ENCODE measurements at regions not wholly inside any gene's neighbourhood (a gene's known extent, or its start where the extent isn't known, plus 50 kb on each side); places are given as distances from the start of the nearest gene placed in this dataset.

GRCh38 chr9:107190061-107190935 lies 92.8 kb upstream of the RAD23B start:
- ATAC-seq (ENCODE audit: insufficient read depth, low FRiP score) = no peak
- H3K4me3 ChIP-seq = no peak overlapping the region
- H3K4me1 ChIP-seq (ENCODE audit: control insufficient read depth in 5 of 5, insufficient read depth in 5 of 5, low read length in 5 of 5) = no peaks in the 10 kb centered on the region
- no peaks in the 10 kb centered on the region for H3K27me3 ChIP-seq (ENCODE audit: control insufficient read depth in 3 of 3, insufficient read depth in 3 of 3, low read length in 2 of 3)
- DNase-seq = no peak
- no peak overlapping the region for H3K9ac ChIP-seq (ENCODE audit: insufficient read depth in 1 of 2, low read length in 2 of 2)
- H3K36me3 ChIP-seq (ENCODE audit: control insufficient read depth in 4 of 4, insufficient read depth in 4 of 4, low read length in 4 of 4) = no peaks in the 10 kb centered on the region
- no peak overlapping the region for H3K27ac ChIP-seq (ENCODE audit: low read depth in 1 of 2, low read length in 1 of 2)
- 40 to 67% methylated on average over 3 of the region's 3 CpGs for WGBS, 2 donors
- H3K9me3 ChIP-seq (ENCODE audit: control insufficient read depth in 4 of 4, insufficient read depth in 3 of 4, low read length in 3 of 4) = no peaks in the 10 kb centered on the region
- TF ChIP-seq, protein P1, sequence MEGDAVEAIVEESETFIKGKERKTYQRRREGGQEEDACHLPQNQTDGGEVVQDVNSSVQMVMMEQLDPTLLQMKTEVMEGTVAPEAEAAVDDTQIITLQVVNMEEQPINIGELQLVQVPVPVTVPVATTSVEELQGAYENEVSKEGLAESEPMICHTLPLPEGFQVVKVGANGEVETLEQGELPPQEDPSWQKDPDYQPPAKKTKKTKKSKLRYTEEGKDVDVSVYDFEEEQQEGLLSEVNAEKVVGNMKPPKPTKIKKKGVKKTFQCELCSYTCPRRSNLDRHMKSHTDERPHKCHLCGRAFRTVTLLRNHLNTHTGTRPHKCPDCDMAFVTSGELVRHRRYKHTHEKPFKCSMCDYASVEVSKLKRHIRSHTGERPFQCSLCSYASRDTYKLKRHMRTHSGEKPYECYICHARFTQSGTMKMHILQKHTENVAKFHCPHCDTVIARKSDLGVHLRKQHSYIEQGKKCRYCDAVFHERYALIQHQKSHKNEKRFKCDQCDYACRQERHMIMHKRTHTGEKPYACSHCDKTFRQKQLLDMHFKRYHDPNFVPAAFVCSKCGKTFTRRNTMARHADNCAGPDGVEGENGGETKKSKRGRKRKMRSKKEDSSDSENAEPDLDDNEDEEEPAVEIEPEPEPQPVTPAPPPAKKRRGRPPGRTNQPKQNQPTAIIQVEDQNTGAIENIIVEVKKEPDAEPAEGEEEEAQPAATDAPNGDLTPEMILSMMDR (IDR thresholded peaks at IDR 0.05; ENCODE audit: control extremely low read depth, extremely low read depth) = no peak

DNA sequence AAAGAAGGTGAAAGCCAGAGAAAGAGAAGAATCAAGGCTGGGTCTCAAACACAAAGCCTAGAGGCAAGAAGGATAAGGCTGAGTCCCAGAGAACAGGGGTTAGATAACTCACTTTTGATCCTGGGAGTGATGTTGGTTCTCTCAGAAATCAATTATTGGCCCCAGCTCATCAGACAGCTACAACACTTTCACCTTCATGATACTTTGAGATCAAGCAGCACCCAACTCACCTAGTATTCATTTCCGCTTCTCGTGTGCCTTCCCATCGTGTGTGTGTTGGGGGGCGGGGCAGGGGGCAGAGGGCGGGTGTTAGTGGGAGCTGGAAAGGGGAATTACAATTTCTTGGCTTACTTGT lies 92.2 kb upstream of the RAD23B start:
- no peak overlapping the region for H3K9ac ChIP-seq (ENCODE audit: insufficient read depth in 1 of 2, low read length in 2 of 2)
- no peak for DNase-seq
- H3K27me3 ChIP-seq (ENCODE audit: control insufficient read depth in 3 of 3, insufficient read depth in 3 of 3, low read length in 2 of 3) = no peaks in the 10 kb centered on the region
- H3K9me3 ChIP-seq (ENCODE audit: control insufficient read depth in 4 of 4, insufficient read depth in 3 of 4, low read length in 3 of 4) = no peaks in the 10 kb centered on the region
- no peak overlapping the region for H3K27ac ChIP-seq (ENCODE audit: low read depth in 1 of 2, low read length in 1 of 2)
- TF ChIP-seq, protein P1 (IDR thresholded peaks at IDR 0.05; ENCODE audit: control extremely low read depth, extremely low read depth) = no peak
- no peak for ATAC-seq (ENCODE audit: insufficient read depth, low FRiP score)
- WGBS, 2 donors = 78 to 91% methylated on average over 5 of the region's 5 CpGs
- H3K4me1 ChIP-seq (ENCODE audit: control insufficient read depth in 5 of 5, insufficient read depth in 5 of 5, low read length in 5 of 5) = no peaks in the 10 kb centered on the region
- no peak overlapping the region for H3K4me3 ChIP-seq
- H3K36me3 ChIP-seq (ENCODE audit: control insufficient read depth in 4 of 4, insufficient read depth in 4 of 4, low read length in 4 of 4) = no peaks in the 10 kb centered on the region

DNA sequence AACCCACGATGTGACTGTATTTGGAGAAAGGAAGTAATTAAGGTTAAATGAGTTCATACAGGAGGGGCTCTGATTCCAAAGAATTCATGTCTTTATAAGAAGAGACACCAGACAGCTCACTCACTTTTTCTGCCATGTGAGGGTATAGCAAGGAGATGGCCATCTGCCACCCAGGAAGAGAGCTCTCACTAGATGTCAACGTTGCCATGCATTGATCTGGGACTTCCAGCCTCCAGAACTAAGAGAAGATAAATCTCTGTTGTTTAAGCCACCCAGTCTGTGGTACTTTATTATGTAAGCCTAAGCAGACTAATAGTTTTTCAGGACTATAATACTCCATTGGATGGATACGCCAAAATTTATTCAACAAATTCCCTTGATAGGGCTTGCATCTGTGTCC lies 89.8 kb upstream of the RAD23B start:
- no peaks in the 10 kb centered on the region for H3K4me1 ChIP-seq (ENCODE audit: control insufficient read depth in 5 of 5, insufficient read depth in 5 of 5, low read length in 5 of 5)
- TF ChIP-seq, protein P1 (IDR thresholded peaks at IDR 0.05; ENCODE audit: control extremely low read depth, extremely low read depth) = no peak
- ATAC-seq (ENCODE audit: insufficient read depth, low FRiP score) (no peak), DNase-seq (no peak)
- no peak overlapping the region for H3K4me3 ChIP-seq
- no peaks in the 10 kb centered on the region for H3K9me3 ChIP-seq (ENCODE audit: control insufficient read depth in 4 of 4, insufficient read depth in 3 of 4, low read length in 3 of 4)
- no peaks in the 10 kb centered on the region for H3K36me3 ChIP-seq (ENCODE audit: control insufficient read depth in 4 of 4, insufficient read depth in 4 of 4, low read length in 4 of 4)
- 65 to 74% methylated on average over 3 of the region's 3 CpGs for WGBS, 2 donors
- H3K27me3 ChIP-seq (ENCODE audit: control insufficient read depth in 3 of 3, insufficient read depth in 3 of 3, low read length in 2 of 3) = no peaks in the 10 kb centered on the region
- H3K27ac ChIP-seq (ENCODE audit: low read depth in 1 of 2, low read length in 1 of 2) = no peak overlapping the region
- H3K9ac ChIP-seq (ENCODE audit: insufficient read depth in 1 of 2, low read length in 2 of 2) = no peak overlapping the region

Data from lung (tissue), 11 donors.